Vagina (tissue), 2 donors: ENCODE measurements at regions not wholly inside any gene's neighbourhood (a gene's known extent, or its start where the extent isn't known, plus 50 kb on each side); places are given as distances from the start of the nearest gene placed in this dataset.

Experiments used
- CTCF ChIP-seq, 3 experiments: fragments of 450-650 bp in 2 of 3; fragments of 200-600 bp in 1 of 3; sonication (generic) in 1 of 3; IDR thresholded peaks; one replicate each; pipeline ENCODE4 v1.5.1; 2017 to 2019; ENCODE audit warnings: antibody characterized with exemption in 3 of 3, mild to moderate bottlenecking in 2 of 3, moderate library complexity in 2 of 3
- POLR2AphosphoS5 ChIP-seq, 2 donors: sonication (generic); formaldehyde crosslinking; IDR thresholded peaks; one replicate each; pipeline ENCODE4 v1.9.0; 2017; ENCODE audit warnings: antibody characterized with exemption in 2 of 2, mild to moderate bottlenecking in 2 of 2, low read depth in 1 of 2; ENCODE audit not compliant: insufficient read depth in 1 of 2

- TF ChIP-seq CTCF (IDR thresholded peaks at IDR 0.05) (no peak), POLR2AphosphoS5 (IDR thresholded peaks at IDR 0.05; ENCODE audit: insufficient read depth in 1 of 2, low read depth in 1 of 2) (no peak)
Measured at GRCh38 chr9:23962101-23962500, 136.1 kb upstream of the ELAVL2 start.
